IMR-90 (cell line): ENCODE measurements at regions not wholly inside any gene's neighbourhood (a gene's known extent, or its start where the extent isn't known, plus 50 kb on each side); places are given as distances from the start of the nearest gene placed in this dataset.

Source experiments
- ATAC-seq: fragments of 200-7000 bp; cut with Tn5 transposase; 2 replicates; pipeline ENCODE4 v1.9.1; 2020; ENCODE audit warnings: low read depth, mild to moderate bottlenecking, moderate library complexity
- BruUV-seq: library from RNA; stranded (reverse); fragments of 400-500 nt; replicated peaks from 2 replicates; lab custom pipeline; 2021; lab: Mats Ljungman, UMichigan
- CTCF ChIA-PET: fragments of 300-600 bp; formaldehyde crosslinking; extraction: SDS; loops from one replicate; lab custom pipeline; 2021; ENCODE audit warnings: antibody characterized with exemption; lab: Yijun Ruan, JAX
- POLR2A ChIA-PET: fragments of 300-600 bp; sonication (Branson Sonifier 250); formaldehyde crosslinking; loops from one replicate; lab custom pipeline; 2022; ENCODE audit warnings: antibody characterized with exemption; ENCODE audit not compliant: unreplicated experiment; lab: Charles Lee
- DNase-seq: peaks from one replicate; pipeline ENCODE4 v3.0.0; 2013
- H2AFZ ChIP-seq: replicated peaks from 2 replicates; pipeline ENCODE3; 2013; ENCODE audit warnings: low read length, mild to moderate bottlenecking; ENCODE audit not compliant: poor library complexity
- H2AK5ac ChIP-seq: 2 replicates; pipeline ENCODE4 v1.6.1; 2013; ENCODE audit warnings: low read depth, low read length, inconsistent platforms
- H2AK9ac ChIP-seq: replicated peaks from 2 replicates; pipeline ENCODE3; 2013; ENCODE audit warnings: mild to moderate bottlenecking, low read depth, low read length, moderate library complexity; ENCODE audit not compliant: poor library complexity
- H2BK120ac ChIP-seq: 2 replicates; pipeline ENCODE4 v1.6.1; 2013; ENCODE audit warnings: low read depth, low read length, inconsistent platforms
- H2BK15ac ChIP-seq: 3 replicates; pipeline ENCODE4 v1.6.1; 2013; ENCODE audit warnings: low read depth, low read length, inconsistent platforms
- H2BK20ac ChIP-seq: 2 replicates; pipeline ENCODE4 v1.6.1; 2013; ENCODE audit warnings: low read depth, mild to moderate bottlenecking, inconsistent platforms, low read length, moderate library complexity
- H2BK5ac ChIP-seq: 2 replicates; pipeline ENCODE4 v1.6.1; 2013; ENCODE audit warnings: mild to moderate bottlenecking, low read depth, low read length, inconsistent platforms; ENCODE audit not compliant: poor library complexity, severe bottlenecking
- H3K14ac ChIP-seq: replicated peaks from 2 replicates; pipeline ENCODE4 v1.6.1; 2013; ENCODE audit warnings: low read depth, low read length, inconsistent platforms
- H3K18ac ChIP-seq: 2 replicates; pipeline ENCODE4 v1.6.1; 2013; ENCODE audit warnings: low read depth, low read length, control low read depth
- H3K23ac ChIP-seq: 2 replicates; pipeline ENCODE4 v1.6.1; 2013; ENCODE audit warnings: low read depth, low read length, inconsistent platforms
- H3K27ac ChIP-seq: 2 replicates; pipeline ENCODE4 v1.5.1; 2013; ENCODE audit warnings: mild to moderate bottlenecking, control low read depth, low read length; ENCODE audit not compliant: insufficient read depth
- H3K27me3 ChIP-seq: 2 replicates; pipeline ENCODE4 v1.6.1; 2013; ENCODE audit warnings: low read length; ENCODE audit not compliant: control insufficient read depth, insufficient read depth
- H3K36me3 ChIP-seq: 2 replicates; pipeline ENCODE4 v1.6.1; 2013; ENCODE audit warnings: low read length, mixed read lengths; ENCODE audit not compliant: control insufficient read depth, insufficient read depth
- H3K4ac ChIP-seq: 2 replicates; pipeline ENCODE4 v1.6.1; 2013; ENCODE audit warnings: low read depth, low read length, inconsistent platforms
- H3K4me1 ChIP-seq: 2 replicates; pipeline ENCODE4 v1.6.1; 2013; ENCODE audit warnings: low read length, mixed read lengths; ENCODE audit not compliant: control insufficient read depth, insufficient read depth
- H3K4me2 ChIP-seq: 2 replicates; pipeline ENCODE4 v1.6.1; 2013; ENCODE audit warnings: low read depth, mild to moderate bottlenecking, control low read depth, low read length, moderate library complexity
- H3K4me3 ChIP-seq: 2 replicates; pipeline ENCODE4 v1.5.1; 2013; ENCODE audit warnings: low read depth, mild to moderate bottlenecking, control low read depth, low read length, moderate library complexity; ENCODE audit not compliant: insufficient read depth
- H3K56ac ChIP-seq: 2 replicates; pipeline ENCODE4 v1.6.1; 2013; ENCODE audit warnings: low read length, inconsistent platforms; ENCODE audit not compliant: insufficient read depth; ENCODE audit errors: extremely low read depth
- H3K79me1 ChIP-seq, 2 experiments: 2 replicates each; pipeline ENCODE4 v1.6.1; 2013; ENCODE audit warnings: low read length in 2 of 2, inconsistent platforms in 1 of 2, low read depth in 1 of 2
- H3K9ac ChIP-seq: 2 replicates; pipeline ENCODE4 v1.6.1; 2013; ENCODE audit warnings: low read depth, low read length, control low read depth
- H3K9me1 ChIP-seq: 2 replicates; pipeline ENCODE4 v1.6.1; 2013; ENCODE audit warnings: low read length, inconsistent platforms; ENCODE audit not compliant: insufficient read depth
- H3K9me3 ChIP-seq: 2 replicates; pipeline ENCODE4 v1.6.1; 2013; ENCODE audit warnings: low read length; ENCODE audit not compliant: control insufficient read depth, insufficient read depth
- H4K20me1 ChIP-seq: 2 replicates; pipeline ENCODE4 v1.6.1; 2013; ENCODE audit warnings: low read length, inconsistent platforms; ENCODE audit not compliant: insufficient read depth
- H4K5ac ChIP-seq: 2 replicates; pipeline ENCODE4 v1.6.1; 2013; ENCODE audit warnings: mild to moderate bottlenecking, low read depth, low read length, control low read depth
- H4K8ac ChIP-seq, 2 experiments: 2 replicates each; pipeline ENCODE4 v1.6.1; 2013; ENCODE audit warnings: low read depth in 2 of 2, low read length in 2 of 2, control low read depth in 1 of 2, inconsistent platforms in 1 of 2
- H4K91ac ChIP-seq: 2 replicates; pipeline ENCODE4 v1.6.1; 2013; ENCODE audit warnings: low read depth, low read length, inconsistent platforms; ENCODE audit not compliant: insufficient read depth
- BHLHE40 ChIP-seq: fragments of 150-350 bp; IDR thresholded peaks from 2 replicates; pipeline ENCODE4 v1.6.1; 2016; ENCODE audit warnings: mild to moderate bottlenecking, low read depth, low read length
- CEBPB ChIP-seq: IDR thresholded peaks from 2 replicates; pipeline ENCODE4 v1.6.1; 2012; ENCODE audit warnings: low read depth, low read length, improper control_type of control experiment
- CHD1 ChIP-seq: IDR thresholded peaks from 2 replicates; pipeline ENCODE4 v1.6.1; 2012; ENCODE audit warnings: low read depth, low read length, improper control_type of control experiment
- CTCF ChIP-seq: conservative IDR thresholded peaks from 2 replicates; pipeline ENCODE4 v1.5.1; 2012; ENCODE audit warnings: mild to moderate bottlenecking, low read depth, low read length, improper control_type of control experiment
- ELK1 ChIP-seq: fragments of 150-350 bp; IDR thresholded peaks from 2 replicates; pipeline ENCODE4 v1.6.1; 2016; ENCODE audit warnings: low read depth, mild to moderate bottlenecking, low read length, moderate library complexity, borderline replicate concordance
- FOS ChIP-seq: fragments of 150-350 bp; IDR thresholded peaks from 2 replicates; pipeline ENCODE4 v1.6.1; 2016; ENCODE audit warnings: low read depth, low read length
- MAFK ChIP-seq: IDR thresholded peaks from 2 replicates; pipeline ENCODE4 v1.6.1; 2012; ENCODE audit warnings: low read depth, low read length, improper control_type of control experiment
- MAZ ChIP-seq: IDR thresholded peaks from 2 replicates; pipeline ENCODE4 v1.6.1; 2012; ENCODE audit warnings: low read depth, mild to moderate bottlenecking, low read length, improper control_type of control experiment, moderate library complexity, borderline replicate concordance
- MXI1 ChIP-seq: IDR thresholded peaks from 2 replicates; pipeline ENCODE4 v1.6.1; 2012; ENCODE audit warnings: low read depth, mild to moderate bottlenecking, low read length, moderate library complexity, borderline replicate concordance
- NFE2L2 ChIP-seq: fragments of 150-350 bp; IDR thresholded peaks from 2 replicates; pipeline ENCODE4 v1.6.1; 2016; ENCODE audit warnings: low read depth, mild to moderate bottlenecking, low read length
- POLR2A ChIP-seq: IDR thresholded peaks from 2 replicates; pipeline ENCODE4 v1.6.1; 2012; ENCODE audit warnings: mild to moderate bottlenecking, low read depth, low read length
- RAD21 ChIP-seq: IDR thresholded peaks from 2 replicates; pipeline ENCODE4 v1.6.1; 2012; ENCODE audit warnings: low read length, improper control_type of control experiment
- RCOR1 ChIP-seq: IDR thresholded peaks from 2 replicates; pipeline ENCODE4 v1.6.1; 2012; ENCODE audit warnings: mild to moderate bottlenecking, low read length, improper control_type of control experiment; ENCODE audit not compliant: insufficient replicate concordance
- RFX5 ChIP-seq: IDR thresholded peaks from 2 replicates; pipeline ENCODE4 v1.8.0; 2012; ENCODE audit warnings: low read depth, mild to moderate bottlenecking, low read length, moderate library complexity
- SMC3 ChIP-seq: fragments of 150-350 bp; IDR thresholded peaks from 2 replicates; pipeline ENCODE4 v1.6.1; 2016; ENCODE audit warnings: low read depth, mild to moderate bottlenecking, antibody characterized with exemption, low read length, moderate library complexity
- USF2 ChIP-seq: fragments of 150-350 bp; IDR thresholded peaks from 2 replicates; pipeline ENCODE4 v1.6.1; 2017; ENCODE audit warnings: mild to moderate bottlenecking, antibody characterized with exemption, low read length, low read depth
- WGBS, 2 experiments: methylation state at CpG; one replicate each; pipeline versions ENCODE4 v1.1.5 to v1.1.7; 2013; ENCODE audit warnings: missing lambda C conversion rate in 2 of 2; ENCODE audit not compliant: insufficient read length in 1 of 2; ENCODE audit errors: extremely low coverage in 2 of 2; 5-methylcytosine and 5-hydroxymethylcytosine counted together
- dilution Hi-C: fragments of 300-500 bp; cut with HindIII; formaldehyde crosslinking; loops from one replicate; pipeline ENCODE4 v1.14.3; 2018; ENCODE audit warnings: low sequenced_read_pairs; ENCODE audit not compliant: unreplicated experiment
- in situ Hi-C: fragments of 300-500 bp; cut with MboI; formaldehyde crosslinking; loops from 3 replicates; pipeline ENCODE4 v1.14.3; 2019; ENCODE audit warnings: low sequenced_read_pairs, inconsistent platforms, mixed read lengths
- intact Hi-C: fragments of 100-400 bp; cut with micrococcal nuclease; formaldehyde crosslinking; loops from 2 replicates; pipeline ENCODE4 v1.10.0; 2022

- Histone ChIP-seq H2BK15ac (no peak overlapping the region), H3K27me3 (peaks cover 4% of the 10 kb centered on the region), H3K4me1 (peaks cover 2% of the 10 kb centered on the region), H3K9ac (no peak overlapping the region), H2BK120ac (no peak overlapping the region), H3K27ac (no peak overlapping the region), H3K56ac (no peak overlapping the region), H4K8ac (no peak overlapping the region), H4K5ac (no peak overlapping the region), H2AFZ (no peak overlapping the region), H3K23ac (no peak overlapping the region), H3K18ac (no peak overlapping the region), H3K14ac (no peak overlapping the region), H4K91ac (no peak overlapping the region), H4K20me1 (no peaks in the 10 kb centered on the region; the same call in 1 of the 2 replicates), H3K4me2 (no peak overlapping the region), H3K9me1 (peaks cover 2% of the 10 kb centered on the region; the same call in 1 of the 2 replicates), H3K79me1 (no peaks in the 10 kb centered on the region), H2AK5ac (no peak overlapping the region), H2BK20ac (no peak overlapping the region), H3K36me3 (no peaks in the 10 kb centered on the region), H2AK9ac (no peak overlapping the region), H3K9me3 (no peaks in the 10 kb centered on the region), H2BK5ac (no peak overlapping the region), H3K4ac (no peak overlapping the region), H3K4me3 (no peak overlapping the region)
- ChIA-PET POLR2A (no interaction called here), CTCF (no interaction called here)
- intact Hi-C loops (no loop called here), dilution Hi-C loops (no loop called here), in situ Hi-C loops (no loop called here)
- 83% methylated on average over 1 of the region's 2 CpGs; no CpG with 5 or more reads in 1 of the 2 experiments for WGBS, 2 experiments
- ATAC-seq (no peak), DNase-seq (no peak)
- BruUV-seq, result no TSS peak
- TF ChIP-seq CTCF, result no peak
- no peak for TF ChIP-seq RFX5
- no peak for TF ChIP-seq CEBPB
- TF ChIP-seq NFE2L2, result no peak
- TF ChIP-seq SMC3, result no peak
- TF ChIP-seq POLR2A, result no peak
- no peak for TF ChIP-seq RCOR1
- TF ChIP-seq USF2, result no peak
- no peak for TF ChIP-seq ELK1
- TF ChIP-seq CHD1, result no peak
- TF ChIP-seq MAZ, result no peak
- TF ChIP-seq RAD21, result no peak
- no peak for TF ChIP-seq MXI1
- TF ChIP-seq FOS, result no peak
- TF ChIP-seq BHLHE40, result no peak
- no peak for TF ChIP-seq MAFK
Measured at GRCh38 chr3:23720059-23720458, 85.7 kb upstream of the UBE2E1 start.
